ENCODE measurements at regions not wholly inside any gene's neighbourhood (a gene's known extent, or its start where the extent isn't known, plus 50 kb on each side); places are given as distances from the start of the nearest gene placed in this dataset.

GRCh38 chr16:59905606-59906005 is 1171.5 kb upstream of the GOT2 start (continued):
- TF ChIP-seq, protein P1, sequence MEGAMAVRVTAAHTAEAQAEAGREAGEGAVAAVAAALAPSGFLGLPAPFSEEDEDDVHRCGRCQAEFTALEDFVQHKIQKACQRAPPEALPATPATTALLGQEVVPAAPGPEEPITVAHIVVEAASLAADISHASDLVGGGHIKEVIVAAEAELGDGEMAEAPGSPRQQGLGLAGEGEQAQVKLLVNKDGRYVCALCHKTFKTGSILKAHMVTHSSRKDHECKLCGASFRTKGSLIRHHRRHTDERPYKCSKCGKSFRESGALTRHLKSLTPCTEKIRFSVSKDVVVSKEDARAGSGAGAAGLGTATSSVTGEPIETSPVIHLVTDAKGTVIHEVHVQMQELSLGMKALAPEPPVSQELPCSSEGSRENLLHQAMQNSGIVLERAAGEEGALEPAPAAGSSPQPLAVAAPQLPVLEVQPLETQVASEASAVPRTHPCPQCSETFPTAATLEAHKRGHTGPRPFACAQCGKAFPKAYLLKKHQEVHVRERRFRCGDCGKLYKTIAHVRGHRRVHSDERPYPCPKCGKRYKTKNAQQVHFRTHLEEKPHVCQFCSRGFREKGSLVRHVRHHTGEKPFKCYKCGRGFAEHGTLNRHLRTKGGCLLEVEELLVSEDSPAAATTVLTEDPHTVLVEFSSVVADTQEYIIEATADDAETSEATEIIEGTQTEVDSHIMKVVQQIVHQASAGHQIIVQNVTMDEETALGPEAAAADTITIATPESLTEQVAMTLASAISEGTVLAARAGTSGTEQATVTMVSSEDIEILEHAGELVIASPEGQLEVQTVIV (CRISPR knock-in tag; IDR thresholded peaks at IDR 0.05; ENCODE audit: borderline replicate concordance), result no peak
- TF ChIP-seq DPF2 (IDR thresholded peaks at IDR 0.05), result no peak
- no peak for TF ChIP-seq HNRNPUL1 (IDR thresholded peaks at IDR 0.05; ENCODE audit: low read length)

GRCh38 chr16:59905131-59905530 is 1171.0 kb upstream of the GOT2 start:
- Histone ChIP-seq H3K36me3 (ENCODE audit: control insufficient read depth, insufficient read depth, low read length) (no peaks in the 10 kb centered on the region), H3K79me2 (ENCODE audit: control insufficient read depth, insufficient read depth, low read length) (no peaks in the 10 kb centered on the region), H3K27me3 (ENCODE audit: control insufficient read depth in 2 of 2, insufficient read depth in 2 of 2, low read length in 2 of 2) (no peaks in the 10 kb centered on the region), H3K9ac (ENCODE audit: insufficient read depth in 1 of 2, low read depth in 2 of 2, low read length in 2 of 2) (no peak overlapping the region), H3K27ac (ENCODE audit: extremely low read depth, low read depth, low read length) (no peak overlapping the region), H3K4me3 (no peak overlapping the region), H3K4me2 (ENCODE audit: insufficient read depth, low read length) (no peak overlapping the region), H3K4me1 (replicated peaks in 1 of 2; ENCODE audit: control insufficient read depth in 2 of 2, insufficient read depth in 2 of 2, low read length in 2 of 2) (no peaks in the 10 kb centered on the region), H3K9me1 (ENCODE audit: control insufficient read depth, insufficient read depth, low read length) (no peaks in the 10 kb centered on the region), H2AFZ (ENCODE audit: low read depth, low read length) (no peak overlapping the region), H4K20me1 (replicated peaks; ENCODE audit: control insufficient read depth, insufficient read depth, low read length) (no peaks in the 10 kb centered on the region), H3K9me3 (replicated peaks; ENCODE audit: control insufficient read depth, insufficient read depth, low read depth, low read length) (no peaks in the 10 kb centered on the region)
- ATAC-seq (no peak), DNase-seq (ENCODE audit: extremely low read depth in 1 of 4, low spot score in 3 of 4) (no peak), FAIRE-seq (no peak)
- WGBS (ENCODE audit: insufficient coverage, low coverage, missing lambda C conversion rate), result 0% methylated on average over 2 of the region's 2 CpGs
- POLR2A ChIA-PET, result no interaction called here
- in situ Hi-C loops (cut with MboI), result no loop called here
- TF ChIP-seq MLX (CRISPR knock-in tag; conservative IDR thresholded peaks at IDR 0.05), result no peak
- TF ChIP-seq, protein P2, sequence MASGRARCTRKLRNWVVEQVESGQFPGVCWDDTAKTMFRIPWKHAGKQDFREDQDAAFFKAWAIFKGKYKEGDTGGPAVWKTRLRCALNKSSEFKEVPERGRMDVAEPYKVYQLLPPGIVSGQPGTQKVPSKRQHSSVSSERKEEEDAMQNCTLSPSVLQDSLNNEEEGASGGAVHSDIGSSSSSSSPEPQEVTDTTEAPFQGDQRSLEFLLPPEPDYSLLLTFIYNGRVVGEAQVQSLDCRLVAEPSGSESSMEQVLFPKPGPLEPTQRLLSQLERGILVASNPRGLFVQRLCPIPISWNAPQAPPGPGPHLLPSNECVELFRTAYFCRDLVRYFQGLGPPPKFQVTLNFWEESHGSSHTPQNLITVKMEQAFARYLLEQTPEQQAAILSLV (tag; IDR thresholded peaks at IDR 0.05), result no peak
- no peak for TF ChIP-seq NFXL1 (CRISPR knock-in tag; IDR thresholded peaks at IDR 0.05)
- TF ChIP-seq ZNF398 (CRISPR knock-in tag; IDR thresholded peaks at IDR 0.05), result no peak
- no peak for TF ChIP-seq YBX1 (IDR thresholded peaks at IDR 0.05)
- no peak for TF ChIP-seq TARDBP (IDR thresholded peaks at IDR 0.05)
- no peak for TF ChIP-seq ZZZ3 (IDR thresholded peaks at IDR 0.05)
- no peak for TF ChIP-seq HDAC8 (tag; IDR thresholded peaks at IDR 0.05)
- TF ChIP-seq RNF2 (IDR thresholded peaks at IDR 0.05), result no peak
- TF ChIP-seq, protein P3, sequence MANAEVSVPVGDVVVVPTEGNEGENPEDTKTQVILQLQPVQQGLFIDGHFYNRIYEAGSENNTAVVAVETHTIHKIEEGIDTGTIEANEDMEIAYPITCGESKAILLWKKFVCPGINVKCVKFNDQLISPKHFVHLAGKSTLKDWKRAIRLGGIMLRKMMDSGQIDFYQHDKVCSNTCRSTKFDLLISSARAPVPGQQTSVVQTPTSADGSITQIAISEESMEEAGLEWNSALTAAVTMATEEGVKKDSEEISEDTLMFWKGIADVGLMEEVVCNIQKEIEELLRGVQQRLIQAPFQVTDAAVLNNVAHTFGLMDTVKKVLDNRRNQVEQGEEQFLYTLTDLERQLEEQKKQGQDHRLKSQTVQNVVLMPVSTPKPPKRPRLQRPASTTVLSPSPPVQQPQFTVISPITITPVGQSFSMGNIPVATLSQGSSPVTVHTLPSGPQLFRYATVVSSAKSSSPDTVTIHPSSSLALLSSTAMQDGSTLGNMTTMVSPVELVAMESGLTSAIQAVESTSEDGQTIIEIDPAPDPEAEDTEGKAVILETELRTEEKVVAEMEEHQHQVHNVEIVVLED (CRISPR knock-in tag; IDR thresholded peaks at IDR 0.05), result no peak
- intact Hi-C loops (cut with micrococcal nuclease), result no loop called here
- no TSS peak for BruUV-seq (replicated peaks)
- CTCF ChIA-PET (ENCODE audit: low intra/inter-chr PET ratio), result no interaction called here
